ENCODE measurements at regions not wholly inside any gene's neighbourhood (a gene's known extent, or its start where the extent isn't known, plus 50 kb on each side); places are given as distances from the start of the nearest gene placed in this dataset.

DNA sequence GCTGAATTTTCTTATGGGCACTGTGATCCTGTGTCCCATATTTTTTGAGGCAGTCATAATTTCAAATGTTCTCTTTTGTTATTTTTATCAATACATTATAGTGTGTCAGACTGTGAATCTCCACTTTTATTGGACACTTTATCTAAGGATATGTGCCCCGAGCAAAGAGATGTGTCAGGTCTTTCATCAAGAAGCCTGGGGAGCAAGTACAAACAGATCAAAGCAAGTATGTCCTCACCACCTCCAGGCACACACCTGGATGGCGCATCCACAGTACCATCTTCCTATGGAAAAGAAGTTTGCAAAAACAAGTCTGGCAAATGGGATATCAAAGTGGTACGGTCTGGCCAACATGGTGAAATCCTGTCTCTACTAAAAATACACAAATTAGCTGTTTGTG lies 81.0 kb upstream of the ZNF236 start:
- no peak overlapping the region for H2BK20ac ChIP-seq (ENCODE audit: low read depth, low read length)
- no peaks in the 10 kb centered on the region for H3K79me1 ChIP-seq (ENCODE audit: low read depth in 1 of 2, low read length in 2 of 2)
- TF ChIP-seq RAD21 (IDR thresholded peaks at IDR 0.05; ENCODE audit: low read length) (no peak), POLR2A (IDR thresholded peaks at IDR 0.05; ENCODE audit: low read depth, low read length) (no peak), MXI1 (IDR thresholded peaks at IDR 0.05; ENCODE audit: borderline replicate concordance, low read depth, low read length) (no peak), MAZ (IDR thresholded peaks at IDR 0.05; ENCODE audit: borderline replicate concordance, low read depth, low read length) (no peak), MAFK (IDR thresholded peaks at IDR 0.05; ENCODE audit: low read depth, low read length) (no peak), ELK1 (IDR thresholded peaks at IDR 0.05; ENCODE audit: borderline replicate concordance, low read depth, low read length) (no peak), RFX5 (IDR thresholded peaks at IDR 0.05; ENCODE audit: low read depth, low read length) (no peak), CHD1 (IDR thresholded peaks at IDR 0.05; ENCODE audit: low read depth, low read length) (no peak), CEBPB (IDR thresholded peaks at IDR 0.05; ENCODE audit: low read depth, low read length) (no peak), RCOR1 (IDR thresholded peaks at IDR 0.05; ENCODE audit: insufficient replicate concordance, low read length) (no peak), NFE2L2 (IDR thresholded peaks at IDR 0.05; ENCODE audit: low read depth, low read length) (no peak), FOS (IDR thresholded peaks at IDR 0.05; ENCODE audit: low read depth, low read length) (no peak), SMC3 (IDR thresholded peaks at IDR 0.05; ENCODE audit: low read depth, low read length) (no peak)
- TF ChIP-seq, protein P1, sequence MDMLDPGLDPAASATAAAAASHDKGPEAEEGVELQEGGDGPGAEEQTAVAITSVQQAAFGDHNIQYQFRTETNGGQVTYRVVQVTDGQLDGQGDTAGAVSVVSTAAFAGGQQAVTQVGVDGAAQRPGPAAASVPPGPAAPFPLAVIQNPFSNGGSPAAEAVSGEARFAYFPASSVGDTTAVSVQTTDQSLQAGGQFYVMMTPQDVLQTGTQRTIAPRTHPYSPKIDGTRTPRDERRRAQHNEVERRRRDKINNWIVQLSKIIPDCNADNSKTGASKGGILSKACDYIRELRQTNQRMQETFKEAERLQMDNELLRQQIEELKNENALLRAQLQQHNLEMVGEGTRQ (IDR thresholded peaks at IDR 0.05; ENCODE audit: low read depth, low read length): no peak
- H3K4ac ChIP-seq (ENCODE audit: low read depth, low read length): no peak overlapping the region
- H3K18ac ChIP-seq (ENCODE audit: low read depth, low read length): no peak overlapping the region
- H3K14ac ChIP-seq (replicated peaks; ENCODE audit: low read depth, low read length): no peak overlapping the region
- no peaks in the 10 kb centered on the region for H3K36me3 ChIP-seq (ENCODE audit: control insufficient read depth, insufficient read depth, low read length)
- H2AK9ac ChIP-seq (replicated peaks; ENCODE audit: low read depth, low read length, poor library complexity): no peak overlapping the region
- no peak overlapping the region for H2BK15ac ChIP-seq (ENCODE audit: low read depth, low read length)
- H3K56ac ChIP-seq (ENCODE audit: extremely low read depth, insufficient read depth, low read length): no peak overlapping the region
- POLR2A ChIA-PET (ENCODE audit: unreplicated experiment): interaction anchor here (0.5 kb wide), 1 partner anchor 12 kb away, joined by 3 read pairs; no protein-coding TSS in a partner anchor
- in situ Hi-C loops (cut with MboI; ENCODE audit: low sequenced_read_pairs): no loop called here
- no peak overlapping the region for H4K91ac ChIP-seq (ENCODE audit: insufficient read depth, low read depth, low read length)
- ATAC-seq (ENCODE audit: low read depth) (no peak), DNase-seq (no peak)
- WGBS, 2 experiments (ENCODE audit: extremely low coverage in 2 of 2, insufficient read length in 1 of 2): no CpG with 5 or more reads among the region's 3 CpGs
- H3K27me3 ChIP-seq (ENCODE audit: control insufficient read depth, insufficient read depth, low read length): peaks cover under 1% of the 10 kb centered on the region; the same call in 1 of the 2 replicates
- no peaks in the 10 kb centered on the region for H3K9me1 ChIP-seq (ENCODE audit: insufficient read depth, low read length)
- no TSS peak for BruUV-seq (replicated peaks)
- no peak overlapping the region for H3K9ac ChIP-seq (ENCODE audit: low read depth, low read length)
- intact Hi-C loops (cut with micrococcal nuclease): no loop called here
- H3K4me3 ChIP-seq (ENCODE audit: insufficient read depth, low read depth, low read length): no peak overlapping the region
- 0 out of 2 replicates have a peak, but pooled peaks cover 2% of the 10 kb centered on the region for H3K4me1 ChIP-seq (ENCODE audit: control insufficient read depth, insufficient read depth, low read length)
- H3K9me3 ChIP-seq (ENCODE audit: control insufficient read depth, insufficient read depth, low read length): peaks cover 1% of the 10 kb centered on the region; the same call in 1 of the 2 replicates
- H2BK5ac ChIP-seq (ENCODE audit: low read depth, low read length, poor library complexity, severe bottlenecking): no peak overlapping the region
- no peak overlapping the region for H4K5ac ChIP-seq (ENCODE audit: low read depth, low read length)
- dilution Hi-C loops (cut with HindIII; ENCODE audit: low sequenced_read_pairs, unreplicated experiment): no loop called here
- H2BK120ac ChIP-seq (ENCODE audit: low read depth, low read length): no peak overlapping the region
- no peaks in the 10 kb centered on the region for H4K20me1 ChIP-seq (ENCODE audit: insufficient read depth, low read length)
- H3K4me2 ChIP-seq (ENCODE audit: low read depth, low read length): no peak overlapping the region
- H3K27ac ChIP-seq (ENCODE audit: insufficient read depth, low read length): no peak overlapping the region
- no peak overlapping the region for H4K8ac ChIP-seq (ENCODE audit: low read depth in 2 of 2, low read length in 2 of 2)
- H2AK5ac ChIP-seq (ENCODE audit: low read depth, low read length): no peak overlapping the region
- H3K23ac ChIP-seq (ENCODE audit: low read depth, low read length): no peak overlapping the region
- CTCF ChIA-PET: interaction anchor here (0.7 kb wide), 1 partner anchor 13 kb away, joined by 9 read pairs; no protein-coding TSS in a partner anchor
- H2AFZ ChIP-seq (replicated peaks; ENCODE audit: low read length, poor library complexity): no peak overlapping the region

Data from IMR-90 (cell line).